GM23248 (cell line): ENCODE measurements at regions not wholly inside any gene's neighbourhood (a gene's known extent, or its start where the extent isn't known, plus 50 kb on each side); places are given as distances from the start of the nearest gene placed in this dataset.
"Not testable (repeated sequence)": the region's sequence is repeated elsewhere in the genome, so short reads cannot be mapped to it uniquely, and the experiment has no call there.

Experiments used
- EZH2 ChIP-seq: fragments of 200-600 bp; sonication (generic); IDR thresholded peaks from 2 replicates; pipeline ENCODE4 v1.6.1; 2018; ENCODE audit warnings: antibody characterized with exemption, mild to moderate bottlenecking; ENCODE audit not compliant: insufficient read depth, poor library complexity, severe bottlenecking
- EZH2phosphoT487 ChIP-seq: fragments of 200-600 bp; sonication (generic); IDR thresholded peaks from 2 replicates; pipeline ENCODE4 v1.6.1; 2018; ENCODE audit warnings: antibody characterized with exemption, moderate library complexity, mild to moderate bottlenecking, low read depth; ENCODE audit not compliant: insufficient read depth

- not testable (repeated sequence) for TF ChIP-seq EZH2phosphoT487, EZH2
These were observed 76.3 kb downstream of the GOLGA8F start for GRCh38 chr15:28454751-28455220.
